ENCODE measurements at regions not wholly inside any gene's neighbourhood (a gene's known extent, or its start where the extent isn't known, plus 50 kb on each side); places are given as distances from the start of the nearest gene placed in this dataset.

DNA sequence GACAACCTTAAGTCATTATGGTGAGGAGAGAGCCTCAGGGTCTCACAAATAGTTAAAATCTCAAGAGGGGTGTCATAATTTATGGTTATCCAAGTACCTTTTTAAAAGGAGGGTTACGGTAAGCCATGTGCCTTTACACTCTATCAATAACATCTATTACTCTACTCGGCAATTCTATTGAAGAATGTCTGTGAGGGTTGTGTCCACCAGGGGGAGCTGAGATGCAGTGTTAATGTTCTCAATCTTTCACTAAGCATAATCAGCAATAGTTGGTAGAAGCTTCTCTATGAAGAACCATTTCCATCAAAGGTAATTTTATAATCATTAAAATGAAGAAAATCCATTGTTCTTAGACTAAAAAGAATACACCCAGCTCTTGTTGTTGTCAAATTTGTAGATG lies 457.4 kb downstream of the CENPC start:
- TF ChIP-seq, protein P1, sequence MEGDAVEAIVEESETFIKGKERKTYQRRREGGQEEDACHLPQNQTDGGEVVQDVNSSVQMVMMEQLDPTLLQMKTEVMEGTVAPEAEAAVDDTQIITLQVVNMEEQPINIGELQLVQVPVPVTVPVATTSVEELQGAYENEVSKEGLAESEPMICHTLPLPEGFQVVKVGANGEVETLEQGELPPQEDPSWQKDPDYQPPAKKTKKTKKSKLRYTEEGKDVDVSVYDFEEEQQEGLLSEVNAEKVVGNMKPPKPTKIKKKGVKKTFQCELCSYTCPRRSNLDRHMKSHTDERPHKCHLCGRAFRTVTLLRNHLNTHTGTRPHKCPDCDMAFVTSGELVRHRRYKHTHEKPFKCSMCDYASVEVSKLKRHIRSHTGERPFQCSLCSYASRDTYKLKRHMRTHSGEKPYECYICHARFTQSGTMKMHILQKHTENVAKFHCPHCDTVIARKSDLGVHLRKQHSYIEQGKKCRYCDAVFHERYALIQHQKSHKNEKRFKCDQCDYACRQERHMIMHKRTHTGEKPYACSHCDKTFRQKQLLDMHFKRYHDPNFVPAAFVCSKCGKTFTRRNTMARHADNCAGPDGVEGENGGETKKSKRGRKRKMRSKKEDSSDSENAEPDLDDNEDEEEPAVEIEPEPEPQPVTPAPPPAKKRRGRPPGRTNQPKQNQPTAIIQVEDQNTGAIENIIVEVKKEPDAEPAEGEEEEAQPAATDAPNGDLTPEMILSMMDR (IDR thresholded peaks at IDR 0.05; ENCODE audit: low read depth, low read length) = peak; percentile 54
- peak; percentile 45 to 57 for DNase-seq (ENCODE audit: low read depth in 1 of 2, low spot score in 1 of 2)

GRCh38 chr4:67084783-67085182 lies 460.5 kb downstream of the CENPC start:
- no peaks in the 10 kb centered on the region for H3K9me3 ChIP-seq (ENCODE audit: low read depth)
- TF ChIP-seq, protein P1 (IDR thresholded peaks at IDR 0.05; ENCODE audit: low read depth, low read length) = no peak
- H3K27ac ChIP-seq = no peak overlapping the region
- no peak for DNase-seq (ENCODE audit: low read depth in 1 of 2, low spot score in 1 of 2)
- H3K36me3 ChIP-seq = no peaks in the 10 kb centered on the region
- no peaks in the 10 kb centered on the region for H3K27me3 ChIP-seq
- H3K4me3 ChIP-seq = no peak overlapping the region
- no peaks in the 10 kb centered on the region for H3K4me1 ChIP-seq (ENCODE audit: low read depth)

More for the DNA sequence above, 457.4 kb downstream of the CENPC start:
- Histone ChIP-seq H3K9me3 (ENCODE audit: low read depth) (no peaks in the 10 kb centered on the region), H3K36me3 (no peaks in the 10 kb centered on the region), H3K27me3 (no peaks in the 10 kb centered on the region), H3K27ac (no peak overlapping the region), H3K4me3 (no peak overlapping the region), H3K4me1 (ENCODE audit: low read depth) (no peaks in the 10 kb centered on the region)

GRCh38 chr4:67083496-67083895 lies 461.8 kb downstream of the CENPC start:
- no peak for DNase-seq (ENCODE audit: low read depth in 1 of 2, low spot score in 1 of 2)
- no peaks in the 10 kb centered on the region for H3K9me3 ChIP-seq (ENCODE audit: low read depth)
- H3K4me1 ChIP-seq (ENCODE audit: low read depth) = no peaks in the 10 kb centered on the region
- H3K27ac ChIP-seq = no peak overlapping the region
- no peaks in the 10 kb centered on the region for H3K36me3 ChIP-seq
- H3K4me3 ChIP-seq = no peak overlapping the region
- H3K27me3 ChIP-seq = no peaks in the 10 kb centered on the region
- TF ChIP-seq, protein P1 (IDR thresholded peaks at IDR 0.05; ENCODE audit: low read depth, low read length) = no peak

GRCh38 chr4:67082746-67083145 lies 462.6 kb downstream of the CENPC start:
- H3K27ac ChIP-seq = no peak overlapping the region
- H3K36me3 ChIP-seq = no peaks in the 10 kb centered on the region
- no peaks in the 10 kb centered on the region for H3K4me1 ChIP-seq (ENCODE audit: low read depth)
- H3K9me3 ChIP-seq (ENCODE audit: low read depth) = no peaks in the 10 kb centered on the region
- H3K4me3 ChIP-seq = no peak overlapping the region
- H3K27me3 ChIP-seq = no peaks in the 10 kb centered on the region
- TF ChIP-seq, protein P1 (IDR thresholded peaks at IDR 0.05; ENCODE audit: low read depth, low read length) = no peak
- no peak for DNase-seq (ENCODE audit: low read depth in 1 of 2, low spot score in 1 of 2)

- no peaks in the 10 kb centered on the region for H3K36me3 ChIP-seq
- no peaks in the 10 kb centered on the region for H3K27me3 ChIP-seq
- H3K4me3 ChIP-seq = no peak overlapping the region
- H3K4me1 ChIP-seq (ENCODE audit: low read depth) = no peaks in the 10 kb centered on the region
- no peak for DNase-seq (ENCODE audit: low read depth in 1 of 2, low spot score in 1 of 2)
- TF ChIP-seq, protein P1 (IDR thresholded peaks at IDR 0.05; ENCODE audit: low read depth, low read length) = no peak
- no peaks in the 10 kb centered on the region for H3K9me3 ChIP-seq (ENCODE audit: low read depth)
- no peak overlapping the region for H3K27ac ChIP-seq
Measured at GRCh38 chr4:67080046-67080557, 465.2 kb downstream of the CENPC start.

- Histone ChIP-seq H3K4me3 (no peak overlapping the region), H3K36me3 (no peaks in the 10 kb centered on the region), H3K4me1 (ENCODE audit: low read depth) (no peaks in the 10 kb centered on the region), H3K27me3 (no peaks in the 10 kb centered on the region), H3K9me3 (ENCODE audit: low read depth) (no peaks in the 10 kb centered on the region), H3K27ac (no peak overlapping the region)
- TF ChIP-seq, protein P1 (IDR thresholded peaks at IDR 0.05; ENCODE audit: low read depth, low read length) = no peak
- DNase-seq (ENCODE audit: low read depth in 1 of 2, low spot score in 1 of 2) = no peak
Measured at GRCh38 chr4:67071641-67072040, 473.7 kb downstream of the CENPC start.
